AG04450 (cell line): ENCODE measurements at regions not wholly inside any gene's neighbourhood (a gene's known extent, or its start where the extent isn't known, plus 50 kb on each side); places are given as distances from the start of the nearest gene placed in this dataset.

Experiments
- CTCF ChIA-PET: fragments of 300-600, 350-600 bp; formaldehyde crosslinking; extraction: SDS; loops from one replicate; lab custom pipeline; 2022; ENCODE audit warnings: antibody characterized with exemption, inconsistent platforms; lab: Charles Lee
- POLR2A ChIA-PET: fragments of 350-600 bp; formaldehyde crosslinking; extraction: SDS; loops from one replicate; lab custom pipeline; 2021; ENCODE audit warnings: antibody characterized with exemption, inconsistent platforms; lab: Yijun Ruan, JAX
- DNase-seq: peaks from one replicate; pipeline ENCODE4 v3.0.0-alpha.2; 2011; ENCODE audit warnings: low read depth, low spot score
- H3K27ac ChIP-seq: one replicate; pipeline ENCODE4 v1.5.1; 2012; ENCODE audit warnings: low read depth, low read length, control low read depth
- H3K27me3 ChIP-seq: one replicate; pipeline ENCODE4 v1.6.0; 2012; ENCODE audit warnings: low read length; ENCODE audit not compliant: control insufficient read depth, insufficient read depth
- H3K4me3 ChIP-seq: 2 replicates; pipeline ENCODE4 v1.5.1; 2011; ENCODE audit warnings: mild to moderate bottlenecking, low read depth, low read length, control low read depth
- H3K9me3 ChIP-seq: 2 replicates; pipeline ENCODE4 v1.5.1; 2012; ENCODE audit warnings: low read length; ENCODE audit not compliant: control insufficient read depth, insufficient read depth
- CTCF ChIP-seq: IDR thresholded peaks from 2 replicates; pipeline ENCODE4 v1.5.1; 2011; ENCODE audit warnings: low read depth, low read length, control low read depth, inconsistent platforms

DNA sequence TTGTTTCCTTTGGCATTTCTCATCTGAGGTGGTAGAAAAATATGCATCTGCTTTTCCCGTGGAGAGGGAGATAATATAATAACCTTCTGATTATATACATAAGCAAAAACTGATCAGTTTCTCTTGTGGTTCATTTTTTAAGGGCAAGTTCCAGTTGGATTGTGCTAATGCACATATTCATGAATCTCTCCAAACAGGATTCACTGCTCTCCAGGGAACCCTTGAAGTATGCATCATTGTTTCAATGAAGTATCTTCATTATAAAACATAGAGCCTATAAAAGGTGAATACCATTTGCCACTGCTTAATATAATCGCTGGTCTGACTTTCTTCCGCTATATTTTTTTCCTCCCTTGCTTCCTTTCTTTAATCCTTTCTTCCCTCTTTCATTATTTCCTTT is 384.7 kb downstream of the FIGN start:
- POLR2A ChIA-PET, result no interaction called here
- no peaks in the 10 kb centered on the region for H3K27me3 ChIP-seq
- CTCF ChIA-PET, result interaction anchor here (0.5 to 0.9 kb wide), 3 partner anchors 182 to 1853 kb away, joined by 3 to 4 read pairs (median 3); partner anchors contain the start of gene SCN3A
- H3K27ac ChIP-seq, result no peak overlapping the region
- H3K9me3 ChIP-seq, result no peaks in the 10 kb centered on the region
- DNase-seq, result no peak
- TF ChIP-seq CTCF, result no peak
- no peak overlapping the region for H3K4me3 ChIP-seq

DNA sequence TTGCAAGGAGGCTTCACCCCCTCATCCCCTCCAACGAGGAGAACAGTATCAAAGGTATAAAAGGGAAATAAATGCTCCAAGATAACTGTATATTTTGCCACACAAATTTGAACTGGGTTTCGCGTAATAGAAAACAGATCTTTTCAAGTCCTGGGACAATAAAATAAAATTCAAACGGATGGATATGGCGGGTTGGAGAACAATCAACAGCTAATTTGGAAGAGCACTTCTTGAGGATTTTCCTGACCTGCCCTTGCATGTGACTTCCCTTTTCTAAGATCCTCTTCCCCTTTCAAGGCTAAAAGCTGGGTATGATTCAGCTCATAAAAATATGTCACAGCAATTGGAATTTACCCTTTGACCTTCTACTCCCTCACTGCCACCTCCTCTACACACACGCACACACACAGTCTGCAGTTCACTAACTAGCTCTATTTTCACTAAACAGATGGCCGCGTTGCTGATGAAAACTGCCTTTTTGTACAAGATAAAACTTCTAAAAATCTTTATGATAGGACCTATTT is 386.9 kb downstream of the FIGN start:
- POLR2A ChIA-PET, result no interaction called here

DNA sequence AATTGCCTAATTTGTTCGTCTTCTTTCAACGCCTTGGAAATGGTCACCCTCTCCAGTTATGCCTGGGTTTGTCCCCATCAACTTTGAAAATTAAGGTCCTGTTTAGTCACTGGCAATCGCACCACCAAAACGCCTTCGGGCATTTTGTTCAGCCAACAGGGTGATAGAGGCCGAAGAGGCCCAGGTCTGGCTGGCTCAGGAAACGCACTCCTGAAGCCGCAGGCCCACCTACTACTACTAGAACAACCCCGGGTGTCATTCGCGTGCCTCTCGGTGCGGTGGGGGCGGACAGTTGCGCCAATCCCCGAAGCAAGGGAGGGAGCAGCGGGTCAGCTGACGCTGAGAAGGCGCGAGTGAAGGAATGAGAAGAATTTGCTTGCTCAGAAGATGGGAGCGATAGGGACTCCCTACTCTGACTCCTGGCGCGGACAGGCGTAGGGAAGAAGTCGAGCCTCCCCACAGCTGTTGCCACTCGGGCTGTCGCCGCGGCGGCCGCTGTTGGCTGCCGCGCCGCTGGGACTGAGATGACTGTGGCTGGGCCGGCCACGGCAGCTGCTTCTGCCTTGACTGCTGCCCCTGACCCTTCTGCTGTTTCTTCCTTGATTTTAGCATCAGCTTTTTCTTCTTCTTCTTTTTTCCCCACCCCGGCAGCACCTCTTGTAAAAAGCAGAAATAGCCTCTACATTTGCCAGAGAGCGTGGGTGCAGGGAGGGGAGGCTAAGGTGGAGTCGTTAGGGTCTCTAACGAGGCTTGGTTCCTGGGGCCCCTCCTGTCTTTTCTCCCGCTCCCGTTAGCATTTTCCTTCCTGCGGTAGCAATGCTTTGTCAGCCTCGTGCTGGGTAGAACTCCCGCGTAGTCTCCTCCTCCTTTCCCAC is 387.6 kb downstream of the FIGN start:
- peak overlapping the region; percentile 86 for H3K27ac ChIP-seq
- H3K27me3 ChIP-seq, result no peaks in the 10 kb centered on the region
- ChIA-PET CTCF (interaction anchor here (0.8 to 1.9 kb wide), 6 partner anchors 20 to 713 kb away, joined by 3 to 9 read pairs (median 3); no protein-coding TSS in a partner anchor), POLR2A (no interaction called here)
- no peaks in the 10 kb centered on the region for H3K9me3 ChIP-seq
- TF ChIP-seq CTCF, result no peak
- peak overlapping the region; percentile 50 for H3K4me3 ChIP-seq
- peak; percentile 73 for DNase-seq

More for the DNA sequence above, 386.9 kb downstream of the FIGN start:
- DNase-seq, result peak; percentile 8
- CTCF ChIA-PET, result interaction anchor here (0.7 to 1.9 kb wide), 2 partner anchors 167 to 712 kb away, joined by 3 to 9 read pairs; no protein-coding TSS in a partner anchor
- Histone ChIP-seq H3K27me3 (no peaks in the 10 kb centered on the region), H3K9me3 (no peaks in the 10 kb centered on the region), H3K27ac (peak overlapping the region; percentile 86), H3K4me3 (peak overlapping the region; percentile 50)
- TF ChIP-seq CTCF, result no peak

DNA sequence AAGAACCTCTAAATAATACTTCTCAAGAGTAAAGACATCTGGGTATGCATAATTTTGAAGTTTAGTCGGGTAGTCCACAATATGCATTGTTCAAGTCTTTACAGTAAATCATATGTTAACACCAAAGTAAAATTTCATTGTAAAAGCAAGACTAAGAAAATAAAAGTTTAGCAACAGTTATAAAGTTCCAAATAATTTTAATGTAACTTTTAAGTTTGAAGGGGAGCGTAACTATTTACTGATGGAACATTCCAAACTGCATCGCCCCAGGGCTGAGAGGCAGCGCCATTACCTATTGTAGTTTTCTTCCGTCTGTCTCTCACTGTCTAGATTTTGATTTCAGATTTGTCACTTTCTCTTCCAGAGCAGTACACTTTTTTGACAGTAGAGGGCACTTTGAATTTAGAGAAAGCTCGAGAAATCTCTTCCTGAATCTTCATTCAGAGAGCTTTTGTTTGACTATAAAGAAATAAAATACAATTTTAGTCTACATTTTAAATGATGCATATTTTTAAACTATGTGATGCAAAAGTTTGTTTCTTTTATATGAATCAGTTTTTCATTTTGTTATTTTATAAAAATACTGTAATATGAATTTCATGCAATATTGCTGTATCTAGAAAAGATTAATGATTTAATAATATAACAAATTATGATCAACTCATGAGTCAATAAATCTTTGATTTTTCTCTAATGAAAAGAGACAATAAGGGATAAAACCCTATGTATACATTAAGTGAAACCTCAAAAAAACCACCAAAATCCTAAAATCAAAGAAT is 389.8 kb downstream of the FIGN start:
- H3K4me3 ChIP-seq, result no peak overlapping the region
- H3K27ac ChIP-seq, result no peak overlapping the region
- TF ChIP-seq CTCF, result peak; percentile 82
- POLR2A ChIA-PET, result no interaction called here
- H3K27me3 ChIP-seq, result no peaks in the 10 kb centered on the region
- no peaks in the 10 kb centered on the region for H3K9me3 ChIP-seq
- DNase-seq, result no peak
- CTCF ChIA-PET, result interaction anchor here (0.6 to 2.1 kb wide), 50 partner anchors 9 to 1133 kb away, joined by 3 to 29 read pairs (median 4); partner anchors contain the start of gene FIGN
